WTC11 (cell line): ENCODE measurements at regions not wholly inside any gene's neighbourhood (a gene's known extent, or its start where the extent isn't known, plus 50 kb on each side); places are given as distances from the start of the nearest gene placed in this dataset.

Source experiments
- ATAC-seq: fragments of 200-7000 bp; cut with Tn5 transposase; 2 replicates; pipeline ENCODE4 v1.10.0; 2021; ENCODE audit warnings: mild to moderate bottlenecking, moderate library complexity
- CTCF ChIA-PET: fragments of 300-600 bp; sonication (Branson Sonifier 250); formaldehyde crosslinking; loops from one replicate; lab custom pipeline; 2021; ENCODE audit warnings: antibody characterized with exemption; lab: Charles Lee
- POLR2A ChIA-PET: fragments of 350-600 bp; sonication (Branson Sonifier 250); formaldehyde crosslinking; loops from one replicate; lab custom pipeline; 2021; ENCODE audit warnings: antibody characterized with exemption; lab: Charles Lee
- DNase-seq: peaks from one replicate; pipeline ENCODE4 v3.0.0; 2021; ENCODE audit warnings: low spot score
- H3K27ac Mint-ChIP-seq: 2 replicates; pipeline ENCODE4 v1.8.0; 2021; ENCODE audit warnings: mixed read lengths
- H3K27me3 Mint-ChIP-seq: 2 replicates; pipeline ENCODE4 v1.8.0; 2021; ENCODE audit warnings: low read depth, mild to moderate bottlenecking, moderate library complexity, mixed read lengths
- H3K36me3 Mint-ChIP-seq: 2 replicates; pipeline ENCODE4 v1.8.0; 2021; ENCODE audit warnings: mixed read lengths
- H3K4me1 Mint-ChIP-seq: 2 replicates; pipeline ENCODE4 v1.8.0; 2022; ENCODE audit warnings: mixed read lengths
- H3K4me3 Mint-ChIP-seq: 2 replicates; pipeline ENCODE4 v1.8.0; 2021; ENCODE audit warnings: mild to moderate bottlenecking, moderate library complexity, mixed read lengths
- H3K9me3 Mint-ChIP-seq: 2 replicates; pipeline ENCODE4 v1.8.0; 2021; ENCODE audit warnings: mixed read lengths
- ATF1 ChIP-seq: sonication (generic); formaldehyde crosslinking; IDR thresholded peaks from 2 replicates; pipeline ENCODE4 v1.8.1; 2023; ENCODE audit warnings: mild to moderate bottlenecking, moderate library complexity, missing genetic modification reagents
- CREB1 ChIP-seq: sonication (generic); formaldehyde crosslinking; IDR thresholded peaks from 2 replicates; pipeline ENCODE4 v1.8.0; 2023; ENCODE audit warnings: mild to moderate bottlenecking, missing genetic modification reagents
- EMX1 ChIP-seq: fragments of 250-450 bp; sonication (Bioruptor Pico); IDR thresholded peaks from 2 replicates; pipeline ENCODE4 v1.8.0; 2021; ENCODE audit warnings: mild to moderate bottlenecking
- ESRRA ChIP-seq: sonication (generic); formaldehyde crosslinking; IDR thresholded peaks from 2 replicates; pipeline ENCODE4 v1.8.1; 2022; ENCODE audit warnings: mild to moderate bottlenecking, missing genetic modification reagents, borderline replicate concordance
- ETV6 ChIP-seq: sonication (generic); formaldehyde crosslinking; IDR thresholded peaks from 2 replicates; pipeline ENCODE4 v1.8.1; 2022; ENCODE audit warnings: mild to moderate bottlenecking, missing genetic modification reagents
- GTF2I ChIP-seq: fragments of 250-450 bp; sonication (Bioruptor Pico); conservative IDR thresholded peaks from 2 replicates; pipeline ENCODE4 v1.4.0; 2021; ENCODE audit warnings: mild to moderate bottlenecking
- MXD4 ChIP-seq: fragments of 250-450 bp; sonication (Bioruptor Pico); IDR thresholded peaks from 2 replicates; pipeline ENCODE4 v1.8.0; 2021; ENCODE audit warnings: mild to moderate bottlenecking, moderate library complexity, borderline replicate concordance
- NFE2L1 ChIP-seq: sonication (generic); formaldehyde crosslinking; IDR thresholded peaks from 2 replicates; pipeline ENCODE4 v1.8.1; 2023; ENCODE audit warnings: missing genetic modification reagents
- NR2C2 ChIP-seq: sonication (generic); formaldehyde crosslinking; IDR thresholded peaks from 2 replicates; pipeline ENCODE4 v1.8.0; 2022; ENCODE audit warnings: mild to moderate bottlenecking, missing genetic modification reagents
- SOX15 ChIP-seq: fragments of 250-450 bp; sonication (Bioruptor Pico); IDR thresholded peaks from 2 replicates; pipeline ENCODE4 v1.9.0; 2021; ENCODE audit warnings: mild to moderate bottlenecking
- TEAD1 ChIP-seq: sonication (generic); formaldehyde crosslinking; IDR thresholded peaks from 2 replicates; pipeline ENCODE4 v1.8.0; 2022; ENCODE audit warnings: mild to moderate bottlenecking, missing genetic modification reagents
- ZNF263 ChIP-seq: sonication (generic); formaldehyde crosslinking; IDR thresholded peaks from 2 replicates; pipeline ENCODE4 v1.8.1; 2022; ENCODE audit warnings: low read depth, mild to moderate bottlenecking, moderate library complexity, missing genetic modification reagents
- TF ChIP-seq, protein P1 (sequence below): fragments of 250-450 bp; sonication (Bioruptor Pico); IDR thresholded peaks from 2 replicates; pipeline ENCODE4 v2.1.2; 2022; ENCODE audit warnings: mild to moderate bottlenecking, moderate library complexity
- TF ChIP-seq, protein P2 (sequence below): sonication (generic); formaldehyde crosslinking; IDR thresholded peaks from 2 replicates; pipeline ENCODE4 v1.8.0; 2023; ENCODE audit warnings: mild to moderate bottlenecking, missing genetic modification reagents
- TF ChIP-seq, protein P3 (sequence below): sonication (generic); formaldehyde crosslinking; IDR thresholded peaks from 2 replicates; pipeline ENCODE4 v1.8.1; 2023; ENCODE audit warnings: mild to moderate bottlenecking, missing genetic modification reagents
- TF ChIP-seq, protein P4 (sequence below): sonication (generic); formaldehyde crosslinking; IDR thresholded peaks from 2 replicates; pipeline ENCODE4 v1.8.1; 2022; ENCODE audit warnings: mild to moderate bottlenecking, missing genetic modification reagents, moderate library complexity, borderline replicate concordance
- TF ChIP-seq, protein P5 (sequence below): fragments of 250-450 bp; sonication (Bioruptor Pico); IDR thresholded peaks from 2 replicates; pipeline ENCODE4 v1.9.0; 2021; ENCODE audit warnings: moderate library complexity, mild to moderate bottlenecking, inconsistent platforms, borderline replicate concordance
- TF ChIP-seq, protein P6 (sequence below): sonication (generic); formaldehyde crosslinking; conservative IDR thresholded peaks from 2 replicates; pipeline ENCODE4 v1.8.1; 2023; ENCODE audit warnings: mild to moderate bottlenecking, low read depth, missing genetic modification reagents, moderate library complexity
- TF ChIP-seq, protein P7 (sequence below): sonication (generic); formaldehyde crosslinking; IDR thresholded peaks from 2 replicates; pipeline ENCODE4 v1.8.1; 2022; ENCODE audit warnings: low read depth, missing genetic modification reagents, borderline replicate concordance
- TF ChIP-seq, protein P8 (sequence below): sonication (generic); formaldehyde crosslinking; IDR thresholded peaks from 2 replicates; pipeline ENCODE4 v1.8.0; 2022; ENCODE audit warnings: mild to moderate bottlenecking, missing genetic modification reagents

DNA sequence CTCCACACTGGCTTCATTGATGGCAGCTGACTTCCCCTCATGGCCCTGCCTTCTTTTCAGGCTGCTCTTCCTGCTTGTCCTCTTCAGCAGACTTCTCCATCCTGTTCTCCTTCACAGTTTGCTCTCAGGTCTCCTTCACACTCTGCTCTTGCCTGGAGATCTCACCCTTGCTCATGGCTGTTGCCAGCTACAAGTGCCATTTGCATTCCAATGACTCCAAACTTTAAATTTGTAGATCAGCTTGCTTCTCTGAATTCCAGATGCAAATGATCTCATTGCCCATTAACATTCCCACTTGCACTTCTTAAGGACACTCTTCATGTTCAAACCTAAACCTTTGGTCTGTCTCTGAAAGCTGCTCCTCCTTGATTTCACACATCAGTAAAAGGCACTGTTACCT, 343.0 kb downstream of the QKI start:
- TF ChIP-seq ETV6 (CRISPR knock-in tag) (no peak), TEAD1 (CRISPR knock-in tag) (0 out of 2 replicates have a peak, but pooled peaks have one; percentile 24)
- TF ChIP-seq, protein P1, sequence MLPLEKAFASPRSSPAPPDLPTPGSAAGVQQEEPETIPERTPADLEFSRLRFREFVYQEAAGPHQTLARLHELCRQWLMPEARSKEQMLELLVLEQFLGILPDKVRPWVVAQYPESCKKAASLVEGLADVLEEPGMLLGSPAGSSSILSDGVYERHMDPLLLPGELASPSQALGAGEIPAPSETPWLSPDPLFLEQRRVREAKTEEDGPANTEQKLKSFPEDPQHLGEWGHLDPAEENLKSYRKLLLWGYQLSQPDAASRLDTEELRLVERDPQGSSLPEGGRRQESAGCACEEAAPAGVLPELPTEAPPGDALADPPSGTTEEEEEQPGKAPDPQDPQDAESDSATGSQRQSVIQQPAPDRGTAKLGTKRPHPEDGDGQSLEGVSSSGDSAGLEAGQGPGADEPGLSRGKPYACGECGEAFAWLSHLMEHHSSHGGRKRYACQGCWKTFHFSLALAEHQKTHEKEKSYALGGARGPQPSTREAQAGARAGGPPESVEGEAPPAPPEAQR (CRISPR knock-in tag): 0 out of 2 replicates have a peak, but pooled peaks have one; percentile 73
- POLR2A ChIA-PET: no interaction called here
- peak overlapping the region; percentile 42 for H3K27ac Mint-ChIP-seq

DNA sequence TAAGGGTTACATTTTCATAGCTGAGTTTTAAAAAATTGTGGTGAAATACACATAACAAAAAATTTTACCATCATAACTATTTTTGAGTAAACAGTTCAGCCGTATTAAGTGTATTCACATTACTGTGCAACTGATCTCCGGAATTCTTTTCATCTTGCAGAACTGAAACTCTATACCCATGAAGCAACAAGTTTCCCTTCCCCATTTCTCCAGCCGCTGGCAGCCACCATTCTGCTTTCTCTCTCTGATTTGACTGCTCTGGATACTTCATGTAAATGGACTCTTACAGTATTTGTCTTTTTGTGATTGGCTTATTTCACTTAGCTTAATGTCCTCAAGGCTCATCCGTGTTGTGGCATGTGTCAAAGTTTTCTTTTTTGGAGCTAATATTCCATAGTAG, 341.6 kb downstream of the QKI start:
- Mint-ChIP-seq H3K4me3 (no peak overlapping the region), H3K27ac (no peak overlapping the region)
- no peak for TF ChIP-seq NR2C2
- TF ChIP-seq ATF1: no peak
- TF ChIP-seq, protein P2, sequence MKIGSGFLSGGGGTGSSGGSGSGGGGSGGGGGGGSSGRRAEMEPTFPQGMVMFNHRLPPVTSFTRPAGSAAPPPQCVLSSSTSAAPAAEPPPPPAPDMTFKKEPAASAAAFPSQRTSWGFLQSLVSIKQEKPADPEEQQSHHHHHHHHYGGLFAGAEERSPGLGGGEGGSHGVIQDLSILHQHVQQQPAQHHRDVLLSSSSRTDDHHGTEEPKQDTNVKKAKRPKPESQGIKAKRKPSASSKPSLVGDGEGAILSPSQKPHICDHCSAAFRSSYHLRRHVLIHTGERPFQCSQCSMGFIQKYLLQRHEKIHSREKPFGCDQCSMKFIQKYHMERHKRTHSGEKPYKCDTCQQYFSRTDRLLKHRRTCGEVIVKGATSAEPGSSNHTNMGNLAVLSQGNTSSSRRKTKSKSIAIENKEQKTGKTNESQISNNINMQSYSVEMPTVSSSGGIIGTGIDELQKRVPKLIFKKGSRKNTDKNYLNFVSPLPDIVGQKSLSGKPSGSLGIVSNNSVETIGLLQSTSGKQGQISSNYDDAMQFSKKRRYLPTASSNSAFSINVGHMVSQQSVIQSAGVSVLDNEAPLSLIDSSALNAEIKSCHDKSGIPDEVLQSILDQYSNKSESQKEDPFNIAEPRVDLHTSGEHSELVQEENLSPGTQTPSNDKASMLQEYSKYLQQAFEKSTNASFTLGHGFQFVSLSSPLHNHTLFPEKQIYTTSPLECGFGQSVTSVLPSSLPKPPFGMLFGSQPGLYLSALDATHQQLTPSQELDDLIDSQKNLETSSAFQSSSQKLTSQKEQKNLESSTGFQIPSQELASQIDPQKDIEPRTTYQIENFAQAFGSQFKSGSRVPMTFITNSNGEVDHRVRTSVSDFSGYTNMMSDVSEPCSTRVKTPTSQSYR: no peak
- TF ChIP-seq, protein P3, sequence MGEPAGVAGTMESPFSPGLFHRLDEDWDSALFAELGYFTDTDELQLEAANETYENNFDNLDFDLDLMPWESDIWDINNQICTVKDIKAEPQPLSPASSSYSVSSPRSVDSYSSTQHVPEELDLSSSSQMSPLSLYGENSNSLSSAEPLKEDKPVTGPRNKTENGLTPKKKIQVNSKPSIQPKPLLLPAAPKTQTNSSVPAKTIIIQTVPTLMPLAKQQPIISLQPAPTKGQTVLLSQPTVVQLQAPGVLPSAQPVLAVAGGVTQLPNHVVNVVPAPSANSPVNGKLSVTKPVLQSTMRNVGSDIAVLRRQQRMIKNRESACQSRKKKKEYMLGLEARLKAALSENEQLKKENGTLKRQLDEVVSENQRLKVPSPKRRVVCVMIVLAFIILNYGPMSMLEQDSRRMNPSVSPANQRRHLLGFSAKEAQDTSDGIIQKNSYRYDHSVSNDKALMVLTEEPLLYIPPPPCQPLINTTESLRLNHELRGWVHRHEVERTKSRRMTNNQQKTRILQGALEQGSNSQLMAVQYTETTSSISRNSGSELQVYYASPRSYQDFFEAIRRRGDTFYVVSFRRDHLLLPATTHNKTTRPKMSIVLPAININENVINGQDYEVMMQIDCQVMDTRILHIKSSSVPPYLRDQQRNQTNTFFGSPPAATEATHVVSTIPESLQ: no peak
- TF ChIP-seq, protein P4, sequence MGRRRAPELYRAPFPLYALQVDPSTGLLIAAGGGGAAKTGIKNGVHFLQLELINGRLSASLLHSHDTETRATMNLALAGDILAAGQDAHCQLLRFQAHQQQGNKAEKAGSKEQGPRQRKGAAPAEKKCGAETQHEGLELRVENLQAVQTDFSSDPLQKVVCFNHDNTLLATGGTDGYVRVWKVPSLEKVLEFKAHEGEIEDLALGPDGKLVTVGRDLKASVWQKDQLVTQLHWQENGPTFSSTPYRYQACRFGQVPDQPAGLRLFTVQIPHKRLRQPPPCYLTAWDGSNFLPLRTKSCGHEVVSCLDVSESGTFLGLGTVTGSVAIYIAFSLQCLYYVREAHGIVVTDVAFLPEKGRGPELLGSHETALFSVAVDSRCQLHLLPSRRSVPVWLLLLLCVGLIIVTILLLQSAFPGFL: no peak
- no peak for TF ChIP-seq NFE2L1 (CRISPR knock-in tag)
- TF ChIP-seq, protein P5, sequence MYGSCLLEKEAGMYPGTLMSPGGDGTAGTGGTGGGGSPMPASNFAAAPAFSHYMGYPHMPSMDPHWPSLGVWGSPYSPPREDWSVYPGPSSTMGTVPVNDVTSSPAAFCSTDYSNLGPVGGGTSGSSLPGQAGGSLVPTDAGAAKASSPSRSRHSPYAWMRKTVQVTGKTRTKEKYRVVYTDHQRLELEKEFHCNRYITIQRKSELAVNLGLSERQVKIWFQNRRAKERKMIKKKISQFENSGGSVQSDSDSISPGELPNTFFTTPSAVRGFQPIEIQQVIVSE (CRISPR knock-in tag): no peak
- no peak for TF ChIP-seq TEAD1 (CRISPR knock-in tag)
- TF ChIP-seq ZNF263 (CRISPR knock-in tag): no peak
- no peak for TF ChIP-seq EMX1
- TF ChIP-seq MXD4 (CRISPR knock-in tag): no peak
- TF ChIP-seq ESRRA: no peak
- TF ChIP-seq, all 79 proteins: peak for 0
- Mint-ChIP-seq H3K4me1 (peaks cover 39% of the 10 kb centered on the region), H3K36me3 (peaks cover 9% of the 10 kb centered on the region), H3K27me3 (peaks cover 5% of the 10 kb centered on the region), H3K9me3 (peaks cover 30% of the 10 kb centered on the region)
- CTCF ChIA-PET: no interaction called here
- POLR2A ChIA-PET: interaction anchor here (0.5 kb wide), 1 partner anchor 491 kb away, joined by 3 read pairs; no protein-coding TSS in a partner anchor
- no peak for DNase-seq
- no peak for ATAC-seq

More for the DNA sequence above, 343.0 kb downstream of the QKI start:
- peaks cover 30% of the 10 kb centered on the region for H3K9me3 Mint-ChIP-seq
- peaks cover 29% of the 10 kb centered on the region for H3K4me1 Mint-ChIP-seq
- DNase-seq: no peak
- no peak overlapping the region for H3K4me3 Mint-ChIP-seq
- peaks cover 9% of the 10 kb centered on the region for H3K36me3 Mint-ChIP-seq
- ATAC-seq: peak; percentile 72
- H3K27me3 Mint-ChIP-seq: peaks cover 2% of the 10 kb centered on the region
- CTCF ChIA-PET: no interaction called here

DNA sequence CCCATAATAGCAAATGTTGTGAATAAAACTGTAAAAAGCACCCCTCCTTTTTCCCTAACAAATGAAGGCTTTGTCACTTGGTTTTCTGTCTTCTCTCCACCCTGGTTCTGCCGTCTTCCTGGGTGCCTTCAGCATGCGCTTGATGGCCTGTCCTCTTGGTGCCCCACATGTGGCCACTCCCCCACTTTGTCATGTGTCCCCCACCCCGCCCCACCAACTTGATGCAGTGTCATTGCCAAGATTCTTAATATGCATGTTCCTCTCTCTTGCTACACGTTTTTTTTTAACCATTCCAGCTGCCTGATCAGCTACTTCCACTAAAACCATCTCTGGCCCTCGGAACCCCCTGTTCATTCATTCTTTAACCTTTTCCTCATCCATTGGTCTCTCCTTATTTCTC, 340.3 kb downstream of the QKI start:
- Mint-ChIP-seq H3K27me3 (peaks cover 10% of the 10 kb centered on the region), H3K4me1 (peaks cover 44% of the 10 kb centered on the region), H3K27ac (no peak overlapping the region), H3K9me3 (peaks cover 30% of the 10 kb centered on the region), H3K36me3 (peaks cover 9% of the 10 kb centered on the region), H3K4me3 (no peak overlapping the region)
- ChIA-PET POLR2A (interaction anchor here (0.6 kb wide), 1 partner anchor 19 kb away, joined by 3 read pairs; no protein-coding TSS in a partner anchor), CTCF (no interaction called here)
- DNase-seq (no peak), ATAC-seq (no peak)
- TF ChIP-seq CREB1 (CRISPR knock-in tag) (no peak), GTF2I (CRISPR knock-in tag) (no peak), SOX15 (CRISPR knock-in tag) (no peak)
- TF ChIP-seq, protein P6, sequence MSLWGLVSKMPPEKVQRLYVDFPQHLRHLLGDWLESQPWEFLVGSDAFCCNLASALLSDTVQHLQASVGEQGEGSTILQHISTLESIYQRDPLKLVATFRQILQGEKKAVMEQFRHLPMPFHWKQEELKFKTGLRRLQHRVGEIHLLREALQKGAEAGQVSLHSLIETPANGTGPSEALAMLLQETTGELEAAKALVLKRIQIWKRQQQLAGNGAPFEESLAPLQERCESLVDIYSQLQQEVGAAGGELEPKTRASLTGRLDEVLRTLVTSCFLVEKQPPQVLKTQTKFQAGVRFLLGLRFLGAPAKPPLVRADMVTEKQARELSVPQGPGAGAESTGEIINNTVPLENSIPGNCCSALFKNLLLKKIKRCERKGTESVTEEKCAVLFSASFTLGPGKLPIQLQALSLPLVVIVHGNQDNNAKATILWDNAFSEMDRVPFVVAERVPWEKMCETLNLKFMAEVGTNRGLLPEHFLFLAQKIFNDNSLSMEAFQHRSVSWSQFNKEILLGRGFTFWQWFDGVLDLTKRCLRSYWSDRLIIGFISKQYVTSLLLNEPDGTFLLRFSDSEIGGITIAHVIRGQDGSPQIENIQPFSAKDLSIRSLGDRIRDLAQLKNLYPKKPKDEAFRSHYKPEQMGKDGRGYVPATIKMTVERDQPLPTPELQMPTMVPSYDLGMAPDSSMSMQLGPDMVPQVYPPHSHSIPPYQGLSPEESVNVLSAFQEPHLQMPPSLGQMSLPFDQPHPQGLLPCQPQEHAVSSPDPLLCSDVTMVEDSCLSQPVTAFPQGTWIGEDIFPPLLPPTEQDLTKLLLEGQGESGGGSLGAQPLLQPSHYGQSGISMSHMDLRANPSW: no peak
- TF ChIP-seq, protein P7, sequence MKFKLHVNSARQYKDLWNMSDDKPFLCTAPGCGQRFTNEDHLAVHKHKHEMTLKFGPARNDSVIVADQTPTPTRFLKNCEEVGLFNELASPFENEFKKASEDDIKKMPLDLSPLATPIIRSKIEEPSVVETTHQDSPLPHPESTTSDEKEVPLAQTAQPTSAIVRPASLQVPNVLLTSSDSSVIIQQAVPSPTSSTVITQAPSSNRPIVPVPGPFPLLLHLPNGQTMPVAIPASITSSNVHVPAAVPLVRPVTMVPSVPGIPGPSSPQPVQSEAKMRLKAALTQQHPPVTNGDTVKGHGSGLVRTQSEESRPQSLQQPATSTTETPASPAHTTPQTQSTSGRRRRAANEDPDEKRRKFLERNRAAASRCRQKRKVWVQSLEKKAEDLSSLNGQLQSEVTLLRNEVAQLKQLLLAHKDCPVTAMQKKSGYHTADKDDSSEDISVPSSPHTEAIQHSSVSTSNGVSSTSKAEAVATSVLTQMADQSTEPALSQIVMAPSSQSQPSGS: no peak
- TF ChIP-seq, protein P8, sequence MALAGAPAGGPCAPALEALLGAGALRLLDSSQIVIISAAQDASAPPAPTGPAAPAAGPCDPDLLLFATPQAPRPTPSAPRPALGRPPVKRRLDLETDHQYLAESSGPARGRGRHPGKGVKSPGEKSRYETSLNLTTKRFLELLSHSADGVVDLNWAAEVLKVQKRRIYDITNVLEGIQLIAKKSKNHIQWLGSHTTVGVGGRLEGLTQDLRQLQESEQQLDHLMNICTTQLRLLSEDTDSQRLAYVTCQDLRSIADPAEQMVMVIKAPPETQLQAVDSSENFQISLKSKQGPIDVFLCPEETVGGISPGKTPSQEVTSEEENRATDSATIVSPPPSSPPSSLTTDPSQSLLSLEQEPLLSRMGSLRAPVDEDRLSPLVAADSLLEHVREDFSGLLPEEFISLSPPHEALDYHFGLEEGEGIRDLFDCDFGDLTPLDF: no peak
